Esophagus (tissue), 2 donors: ENCODE measurements at regions not wholly inside any gene's neighbourhood (a gene's known extent, or its start where the extent isn't known, plus 50 kb on each side); places are given as distances from the start of the nearest gene placed in this dataset.

ENCODE experiments used
- H3K27ac ChIP-seq, 2 donors: one replicate each; pipeline ENCODE4 v1.5.1; 2013; ENCODE audit warnings: low read depth in 2 of 2, mild to moderate bottlenecking in 2 of 2, inconsistent platforms in 1 of 2, low read length in 1 of 2, moderate library complexity in 1 of 2
- H3K27me3 ChIP-seq, 2 donors: one replicate each; pipeline ENCODE4 v1.6.1; 2013; ENCODE audit warnings: low read length in 2 of 2, control low read depth in 1 of 2, mild to moderate bottlenecking in 1 of 2; ENCODE audit not compliant: insufficient read depth in 2 of 2, control insufficient read depth in 1 of 2
- H3K36me3 ChIP-seq, 2 donors: one replicate each; pipeline ENCODE4 v1.6.1; 2013; ENCODE audit warnings: low read length in 1 of 2; ENCODE audit not compliant: control insufficient read depth in 2 of 2, insufficient read depth in 2 of 2
- H3K4me1 ChIP-seq, 2 donors: one replicate each; pipeline ENCODE4 v1.6.1; 2013; ENCODE audit warnings: low read length in 1 of 2; ENCODE audit not compliant: control insufficient read depth in 2 of 2, insufficient read depth in 2 of 2
- H3K4me3 ChIP-seq, 2 donors: one replicate each; pipeline ENCODE4 v1.5.1; 2013; ENCODE audit warnings: low read length in 2 of 2, mild to moderate bottlenecking in 2 of 2, low read depth in 1 of 2, moderate library complexity in 1 of 2
- H3K9me3 ChIP-seq, 2 donors: one replicate each; pipeline ENCODE4 v1.6.1; 2013; ENCODE audit warnings: mild to moderate bottlenecking in 2 of 2, low read depth in 1 of 2, low read length in 1 of 2, moderate library complexity in 1 of 2; ENCODE audit not compliant: control insufficient read depth in 2 of 2, insufficient read depth in 1 of 2
- WGBS, 2 donors: extraction: QIAGEN DNeasy Blood & Tissue Kit; methylation state at CpG; one replicate each; pipeline ENCODE4 v1.1.7; 2013; 5-methylcytosine and 5-hydroxymethylcytosine counted together
- donor health status: healthy with polysubstance abuse.
- donor health status: Bipolar disorder and iron deficiency.

GRCh38 chr12:28877854-28878253, 271.2 kb upstream of the FAR2 start:
- Histone ChIP-seq H3K36me3 (no peaks in the 10 kb centered on the region), H3K9me3 (no peaks in the 10 kb centered on the region), H3K27me3 (no peaks in the 10 kb centered on the region), H3K27ac (no peak overlapping the region), H3K4me1 (no peaks in the 10 kb centered on the region), H3K4me3 (no peak overlapping the region)
- 66 to 81% methylated on average over 1 of the region's 1 CpG for WGBS, 2 donors

GRCh38 chr12:28878629-28879028, 270.4 kb upstream of the FAR2 start:
- no peaks in the 10 kb centered on the region for H3K9me3 ChIP-seq
- 80% methylated on average over 2 of the region's 2 CpGs for WGBS, 2 donors
- H3K36me3 ChIP-seq: no peaks in the 10 kb centered on the region
- no peak overlapping the region for H3K27ac ChIP-seq
- no peaks in the 10 kb centered on the region for H3K4me1 ChIP-seq
- H3K27me3 ChIP-seq: no peaks in the 10 kb centered on the region
- H3K4me3 ChIP-seq: no peak overlapping the region

- H3K4me3 ChIP-seq: no peak overlapping the region
- 91 to 93% methylated on average over 2 of the region's 2 CpGs for WGBS, 2 donors
These were observed 269.7 kb upstream of the FAR2 start for GRCh38 chr12:28879379-28879778.

GRCh38 chr12:28882444-28882843, 266.6 kb upstream of the FAR2 start:
- Histone ChIP-seq H3K27ac (no peak overlapping the region), H3K4me1 (no peaks in the 10 kb centered on the region), H3K27me3 (no peaks in the 10 kb centered on the region), H3K36me3 (no peaks in the 10 kb centered on the region), H3K4me3 (no peak overlapping the region), H3K9me3 (no peaks in the 10 kb centered on the region)
- WGBS, 2 donors: 65 to 73% methylated on average over 2 of the region's 2 CpGs

More at GRCh38 chr12:28879379-28879778, 269.7 kb upstream of the FAR2 start:
- H3K27ac ChIP-seq: no peak overlapping the region
- H3K27me3 ChIP-seq: no peaks in the 10 kb centered on the region
- no peaks in the 10 kb centered on the region for H3K9me3 ChIP-seq
- no peaks in the 10 kb centered on the region for H3K4me1 ChIP-seq
- H3K36me3 ChIP-seq: no peaks in the 10 kb centered on the region

GRCh38 chr12:28883406-28883997, 265.6 kb upstream of the FAR2 start:
- H3K36me3 ChIP-seq: no peaks in the 10 kb centered on the region
- no peak overlapping the region for H3K4me3 ChIP-seq
- 24 to 50% methylated on average over 2 of the region's 2 CpGs for WGBS, 2 donors
- H3K27me3 ChIP-seq: no peaks in the 10 kb centered on the region
- H3K4me1 ChIP-seq: no peaks in the 10 kb centered on the region
- H3K9me3 ChIP-seq: no peaks in the 10 kb centered on the region
- no peak overlapping the region for H3K27ac ChIP-seq

- Histone ChIP-seq H3K27me3 (no peaks in the 10 kb centered on the region), H3K4me1 (no peaks in the 10 kb centered on the region), H3K36me3 (no peaks in the 10 kb centered on the region), H3K4me3 (no peak overlapping the region), H3K9me3 (no peaks in the 10 kb centered on the region), H3K27ac (no peak overlapping the region)
- WGBS, 2 donors: 57 to 68% methylated on average over 3 of the region's 3 CpGs
These were observed 264.0 kb upstream of the FAR2 start for GRCh38 chr12:28884904-28885679.

GRCh38 chr12:28885928-28886327, 263.1 kb upstream of the FAR2 start:
- Histone ChIP-seq H3K36me3 (no peaks in the 10 kb centered on the region), H3K9me3 (no peaks in the 10 kb centered on the region), H3K4me1 (no peaks in the 10 kb centered on the region), H3K4me3 (no peak overlapping the region), H3K27me3 (no peaks in the 10 kb centered on the region), H3K27ac (no peak overlapping the region)
- 86 to 92% methylated on average over 2 of the region's 2 CpGs for WGBS, 2 donors

GRCh38 chr12:28887461-28887990, 261.6 kb upstream of the FAR2 start:
- no peaks in the 10 kb centered on the region for H3K9me3 ChIP-seq
- H3K36me3 ChIP-seq: no peaks in the 10 kb centered on the region
- no peak overlapping the region for H3K4me3 ChIP-seq
- H3K4me1 ChIP-seq: no peaks in the 10 kb centered on the region
- no peaks in the 10 kb centered on the region for H3K27me3 ChIP-seq
- no peak overlapping the region for H3K27ac ChIP-seq

- Histone ChIP-seq H3K36me3 (no peaks in the 10 kb centered on the region), H3K27me3 (no peaks in the 10 kb centered on the region), H3K4me3 (no peak overlapping the region), H3K27ac (no peak overlapping the region), H3K9me3 (no peaks in the 10 kb centered on the region), H3K4me1 (no peaks in the 10 kb centered on the region)
- WGBS, 2 donors: 84 to 93% methylated on average over 4 of the region's 4 CpGs
These were observed 258.4 kb upstream of the FAR2 start for GRCh38 chr12:28890664-28891063.

GRCh38 chr12:28891126-28891525, 258.0 kb upstream of the FAR2 start:
- H3K9me3 ChIP-seq: no peaks in the 10 kb centered on the region
- H3K4me1 ChIP-seq: no peaks in the 10 kb centered on the region
- no peak overlapping the region for H3K27ac ChIP-seq
- H3K4me3 ChIP-seq: no peak overlapping the region
- H3K27me3 ChIP-seq: no peaks in the 10 kb centered on the region
- H3K36me3 ChIP-seq: no peaks in the 10 kb centered on the region
